Tibial artery (tissue), 4 donors: ENCODE measurements at regions not wholly inside any gene's neighbourhood (a gene's known extent, or its start where the extent isn't known, plus 50 kb on each side); places are given as distances from the start of the nearest gene placed in this dataset.

Experiments
- DNase-seq, 2 donors: peaks; one replicate each; pipeline ENCODE4 v3.0.0-alpha.2; 2019
- H3K27ac ChIP-seq, 2 donors: fragments of 200-600 bp; sonication (generic) in 1 of 2; 1 replicate in 1 of 2; 2 replicates in 1 of 2; pipeline ENCODE4 v1.5.1; 2018 to 2019; ENCODE audit warnings: mild to moderate bottlenecking in 1 of 2
- H3K27me3 ChIP-seq, 2 donors: fragments of 200-600 bp; sonication (generic) in 1 of 2; one replicate each; pipeline versions ENCODE4 v1.5.1 to v1.6.0; 2016 to 2019
- H3K36me3 ChIP-seq, 3 donors: fragments of 200-600 bp; sonication (generic) in 2 of 3; one replicate each; pipeline ENCODE4 v1.5.1; 2016 to 2019; ENCODE audit warnings: mild to moderate bottlenecking in 2 of 3
- H3K4me1 ChIP-seq, 4 donors: fragments of 200-600 bp; sonication (generic) in 2 of 4; 1 replicate in 3 of 4; 2 replicates in 1 of 4; pipeline ENCODE4 v1.5.1; 2016 to 2019
- H3K4me3 ChIP-seq, 2 donors: fragments of 200-600 bp; sonication (generic) in 1 of 2; 1 replicate in 1 of 2; 2 replicates in 1 of 2; pipeline ENCODE4 v1.5.1; 2018 to 2019; ENCODE audit warnings: mild to moderate bottlenecking in 2 of 2
- H3K9me3 ChIP-seq, 3 donors: fragments of 200-600 bp; sonication (generic) in 1 of 3; one replicate each; pipeline ENCODE4 v1.5.1; 2016 to 2019
- CTCF ChIP-seq, 2 experiments: fragments of 200-600 bp in 1 of 2; fragments of 450-650 bp in 1 of 2; IDR thresholded peaks; one replicate each; pipeline ENCODE4 v1.5.1; 2017 to 2019; ENCODE audit warnings: antibody characterized with exemption in 2 of 2, mild to moderate bottlenecking in 1 of 2, moderate library complexity in 1 of 2
- intact Hi-C: fragments of 100-400 bp; cut with DNase I; formaldehyde crosslinking; loops from one replicate; pipeline ENCODE4 v1.15.0; 2023; ENCODE audit warnings: low total_unique reads

- TF ChIP-seq CTCF (IDR thresholded peaks at IDR 0.05) = no peak
- H3K27ac ChIP-seq = peak overlapping the region; percentile 78 to 83
These were observed 378.5 kb upstream of the ID2 start for GRCh38 chr2:8303322-8303832.

GRCh38 chr2:8304821-8305766 lies 376.8 kb upstream of the ID2 start:
- Histone ChIP-seq H3K9me3 (no peaks in the 10 kb centered on the region), H3K4me1 (peaks cover 0 to 52% (median 13%) of the 10 kb centered on the region in 4 donors), H3K4me3 (no peak overlapping the region), H3K27ac (peak overlapping the region; percentile 78 to 83), H3K27me3 (no peaks in the 10 kb centered on the region), H3K36me3 (no peaks in the 10 kb centered on the region)
- intact Hi-C loops = loop anchor here (2.0 kb wide), 1 partner anchor 56 kb away; no protein-coding TSS in a partner anchor
- peak; percentile 55 to 94 for DNase-seq
- TF ChIP-seq CTCF (IDR thresholded peaks at IDR 0.05) = no peak

More at GRCh38 chr2:8303322-8303832, 378.5 kb upstream of the ID2 start:
- H3K27me3 ChIP-seq = no peaks in the 10 kb centered on the region
- intact Hi-C loops = no loop called here
- no peaks in the 10 kb centered on the region for H3K9me3 ChIP-seq
- DNase-seq = peak; percentile 82 to 87
- H3K4me3 ChIP-seq = no peak overlapping the region
- H3K4me1 ChIP-seq = peaks cover 0 to 43% (median 13%) of the 10 kb centered on the region in 4 donors
- no peaks in the 10 kb centered on the region for H3K36me3 ChIP-seq

- Histone ChIP-seq H3K4me3 (no peak overlapping the region), H3K9me3 (no peaks in the 10 kb centered on the region), H3K27me3 (no peaks in the 10 kb centered on the region), H3K36me3 (no peaks in the 10 kb centered on the region), H3K27ac (peak overlapping the region; percentile 78 to 83), H3K4me1 (peaks cover 0 to 48% (median 13%) of the 10 kb centered on the region in 4 donors)
- no peak for DNase-seq
- intact Hi-C loops = no loop called here
- TF ChIP-seq CTCF (IDR thresholded peaks at IDR 0.05) = no peak
These were observed 375.1 kb upstream of the ID2 start for GRCh38 chr2:8306530-8307351.

GRCh38 chr2:8307606-8308180 lies 374.2 kb upstream of the ID2 start:
- Histone ChIP-seq H3K27me3 (no peaks in the 10 kb centered on the region), H3K4me3 (no peak overlapping the region), H3K4me1 (peaks cover 0 to 39% (median 10%) of the 10 kb centered on the region in 4 donors), H3K9me3 (no peaks in the 10 kb centered on the region), H3K27ac (peak overlapping the region; percentile 78 to 83), H3K36me3 (no peaks in the 10 kb centered on the region)
- no peak for DNase-seq
- TF ChIP-seq CTCF (IDR thresholded peaks at IDR 0.05) = no peak
- intact Hi-C loops = no loop called here

DNA sequence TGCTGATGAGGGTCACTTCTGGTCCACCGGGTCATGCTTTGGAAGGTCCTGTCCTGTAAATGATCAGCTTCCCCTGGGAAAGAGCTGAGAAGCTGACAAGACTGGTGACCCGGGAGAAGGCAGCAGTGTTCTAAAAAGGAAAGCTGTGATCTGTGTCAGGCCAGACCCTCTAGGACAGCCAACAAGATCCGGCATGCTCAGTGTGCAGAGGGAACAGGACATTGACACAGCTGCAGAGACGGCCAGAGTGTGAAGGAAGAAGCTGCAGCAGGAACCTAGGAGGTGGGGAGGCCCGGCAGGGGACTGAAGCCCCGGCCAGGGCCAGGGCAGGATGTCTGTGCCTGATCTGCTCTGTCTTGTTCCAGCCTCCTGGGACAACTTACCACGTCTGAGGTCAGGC lies 372.7 kb upstream of the ID2 start:
- Histone ChIP-seq H3K36me3 (no peaks in the 10 kb centered on the region), H3K27ac (no peak overlapping the region), H3K4me1 (peaks cover 0 to 39% (median 10%) of the 10 kb centered on the region in 4 donors), H3K4me3 (no peak overlapping the region), H3K27me3 (no peaks in the 10 kb centered on the region), H3K9me3 (no peaks in the 10 kb centered on the region)
- no peak for TF ChIP-seq CTCF (IDR thresholded peaks at IDR 0.05)
- no peak for DNase-seq
- intact Hi-C loops = no loop called here
